Tibial artery (tissue), 4 donors: ENCODE measurements at regions not wholly inside any gene's neighbourhood (a gene's known extent, or its start where the extent isn't known, plus 50 kb on each side); places are given as distances from the start of the nearest gene placed in this dataset.

Experiments used
- DNase-seq, 2 donors: peaks; one replicate each; pipeline ENCODE4 v3.0.0-alpha.2; 2019
- H3K27ac ChIP-seq, 2 donors: fragments of 200-600 bp; sonication (generic) in 1 of 2; 1 replicate in 1 of 2; 2 replicates in 1 of 2; pipeline ENCODE4 v1.5.1; 2018 to 2019; ENCODE audit warnings: mild to moderate bottlenecking in 1 of 2
- H3K27me3 ChIP-seq, 2 donors: fragments of 200-600 bp; sonication (generic) in 1 of 2; one replicate each; pipeline versions ENCODE4 v1.5.1 to v1.6.0; 2016 to 2019
- H3K36me3 ChIP-seq, 3 donors: fragments of 200-600 bp; sonication (generic) in 2 of 3; one replicate each; pipeline ENCODE4 v1.5.1; 2016 to 2019; ENCODE audit warnings: mild to moderate bottlenecking in 2 of 3
- H3K4me1 ChIP-seq, 4 donors: fragments of 200-600 bp; sonication (generic) in 2 of 4; 1 replicate in 3 of 4; 2 replicates in 1 of 4; pipeline ENCODE4 v1.5.1; 2016 to 2019
- H3K4me3 ChIP-seq, 2 donors: fragments of 200-600 bp; sonication (generic) in 1 of 2; 1 replicate in 1 of 2; 2 replicates in 1 of 2; pipeline ENCODE4 v1.5.1; 2018 to 2019; ENCODE audit warnings: mild to moderate bottlenecking in 2 of 2
- H3K9me3 ChIP-seq, 3 donors: fragments of 200-600 bp; sonication (generic) in 1 of 3; one replicate each; pipeline ENCODE4 v1.5.1; 2016 to 2019
- intact Hi-C: fragments of 100-400 bp; cut with DNase I; formaldehyde crosslinking; loops from one replicate; pipeline ENCODE4 v1.15.0; 2023; ENCODE audit warnings: low total_unique reads
- TF ChIP-seq, protein P1 (sequence below), 2 experiments: fragments of 200-600 bp in 1 of 2; fragments of 450-650 bp in 1 of 2; IDR thresholded peaks; one replicate each; pipeline ENCODE4 v1.5.1; 2017 to 2019; ENCODE audit warnings: antibody characterized with exemption in 2 of 2, mild to moderate bottlenecking in 1 of 2, moderate library complexity in 1 of 2

DNA sequence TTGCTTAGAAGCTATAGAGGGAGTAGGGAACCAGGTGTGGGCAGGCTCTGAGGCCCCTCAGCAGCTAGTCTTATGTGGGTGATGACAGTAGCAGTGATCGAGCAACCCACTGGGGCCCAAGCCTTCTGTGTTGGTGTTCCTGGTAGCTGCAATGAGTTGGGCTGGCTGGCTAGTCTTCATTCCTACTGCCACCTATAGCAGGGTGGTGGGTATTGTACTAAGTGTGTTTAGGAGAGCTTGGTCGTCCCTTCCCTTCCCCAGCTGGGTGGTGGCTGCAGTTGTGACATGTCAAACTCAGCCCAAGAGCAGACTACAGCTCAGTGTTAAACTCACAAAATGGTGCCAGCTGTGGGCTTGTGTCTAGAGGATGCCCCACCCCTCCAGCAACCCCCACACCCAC lies 486.1 kb upstream of the UBE2E3 start:
- no peaks in the 10 kb centered on the region for H3K36me3 ChIP-seq
- no peak for DNase-seq
- intact Hi-C loops = no loop called here

DNA sequence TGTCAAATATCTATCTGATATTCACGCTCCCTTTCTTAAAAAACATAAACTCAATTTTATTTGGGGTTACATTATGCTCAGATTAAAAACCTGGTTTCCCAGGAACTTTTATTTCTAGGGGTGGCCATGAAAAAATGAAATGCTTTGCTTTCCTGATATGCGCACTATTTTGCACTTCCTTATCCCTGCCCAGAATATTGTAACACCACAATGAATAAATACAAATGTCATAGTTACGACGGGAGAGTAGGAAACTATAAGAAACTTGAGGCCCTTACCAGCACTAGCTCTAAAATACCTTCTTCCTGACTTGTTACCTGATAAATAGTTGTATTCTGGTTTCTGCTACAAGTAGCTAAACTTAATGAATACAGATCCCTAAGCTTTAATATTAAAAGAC lies 475.6 kb upstream of the CWC22 start:
- Histone ChIP-seq H3K36me3 (no peaks in the 10 kb centered on the region), H3K9me3 (no peaks in the 10 kb centered on the region), H3K4me3 (no peak overlapping the region), H3K27ac (no peak overlapping the region), H3K4me1 (no peaks in the 10 kb centered on the region), H3K27me3 (no peaks in the 10 kb centered on the region)
- TF ChIP-seq, protein P1, sequence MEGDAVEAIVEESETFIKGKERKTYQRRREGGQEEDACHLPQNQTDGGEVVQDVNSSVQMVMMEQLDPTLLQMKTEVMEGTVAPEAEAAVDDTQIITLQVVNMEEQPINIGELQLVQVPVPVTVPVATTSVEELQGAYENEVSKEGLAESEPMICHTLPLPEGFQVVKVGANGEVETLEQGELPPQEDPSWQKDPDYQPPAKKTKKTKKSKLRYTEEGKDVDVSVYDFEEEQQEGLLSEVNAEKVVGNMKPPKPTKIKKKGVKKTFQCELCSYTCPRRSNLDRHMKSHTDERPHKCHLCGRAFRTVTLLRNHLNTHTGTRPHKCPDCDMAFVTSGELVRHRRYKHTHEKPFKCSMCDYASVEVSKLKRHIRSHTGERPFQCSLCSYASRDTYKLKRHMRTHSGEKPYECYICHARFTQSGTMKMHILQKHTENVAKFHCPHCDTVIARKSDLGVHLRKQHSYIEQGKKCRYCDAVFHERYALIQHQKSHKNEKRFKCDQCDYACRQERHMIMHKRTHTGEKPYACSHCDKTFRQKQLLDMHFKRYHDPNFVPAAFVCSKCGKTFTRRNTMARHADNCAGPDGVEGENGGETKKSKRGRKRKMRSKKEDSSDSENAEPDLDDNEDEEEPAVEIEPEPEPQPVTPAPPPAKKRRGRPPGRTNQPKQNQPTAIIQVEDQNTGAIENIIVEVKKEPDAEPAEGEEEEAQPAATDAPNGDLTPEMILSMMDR (IDR thresholded peaks at IDR 0.05) = no peak
- no peak for DNase-seq
- intact Hi-C loops = no loop called here

More for the DNA sequence above, 486.1 kb upstream of the UBE2E3 start:
- Histone ChIP-seq H3K9me3 (no peaks in the 10 kb centered on the region), H3K4me3 (no peak overlapping the region), H3K27me3 (no peaks in the 10 kb centered on the region), H3K27ac (no peak overlapping the region), H3K4me1 (no peaks in the 10 kb centered on the region)
- TF ChIP-seq, protein P1 (IDR thresholded peaks at IDR 0.05) = no peak

DNA sequence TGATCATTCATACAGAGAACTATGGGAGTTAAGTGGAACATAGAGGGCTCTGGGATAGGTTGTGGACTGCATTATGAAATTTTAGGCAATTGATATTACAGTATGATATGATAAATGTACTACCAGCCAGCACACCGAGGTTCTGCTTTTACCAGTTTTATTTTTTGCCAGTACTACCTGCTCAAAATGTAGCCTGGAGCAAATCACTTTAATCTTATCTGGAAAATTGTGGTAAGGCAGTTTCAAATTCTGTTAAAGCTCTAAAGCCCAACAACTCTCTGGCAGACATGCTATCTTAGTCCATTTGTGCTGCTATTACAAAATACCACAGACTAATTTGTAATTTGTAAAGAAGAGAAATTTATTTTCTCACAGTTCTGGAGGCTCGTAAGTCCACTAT lies 474.9 kb upstream of the CWC22 start:
- Histone ChIP-seq H3K36me3 (no peaks in the 10 kb centered on the region), H3K27ac (no peak overlapping the region), H3K4me1 (no peaks in the 10 kb centered on the region), H3K4me3 (no peak overlapping the region), H3K9me3 (no peaks in the 10 kb centered on the region), H3K27me3 (no peaks in the 10 kb centered on the region)
- no peak for DNase-seq
- TF ChIP-seq, protein P1 (IDR thresholded peaks at IDR 0.05) = no peak
- intact Hi-C loops = no loop called here

DNA sequence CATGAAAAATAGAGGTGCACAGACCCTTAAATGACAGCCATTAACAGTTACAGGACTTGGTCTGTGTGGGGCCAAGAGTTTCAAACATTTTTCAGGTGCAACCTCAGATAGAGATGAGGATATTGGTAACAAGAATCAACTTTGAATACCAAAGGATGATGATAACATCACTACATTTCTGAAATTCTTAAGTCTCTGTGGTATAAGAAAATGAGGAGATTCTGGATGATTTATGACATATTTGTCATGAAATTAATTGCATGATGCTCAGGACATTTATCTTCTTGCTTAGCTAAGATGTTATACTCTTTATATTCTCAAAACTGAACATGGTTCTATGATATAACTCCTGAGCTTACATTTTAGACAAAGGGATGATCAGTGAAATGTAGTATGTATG lies 471.8 kb upstream of the CWC22 start:
- no peak overlapping the region for H3K4me3 ChIP-seq
- TF ChIP-seq, protein P1 (IDR thresholded peaks at IDR 0.05) = no peak
- intact Hi-C loops = no loop called here
- no peaks in the 10 kb centered on the region for H3K4me1 ChIP-seq
- H3K9me3 ChIP-seq = no peaks in the 10 kb centered on the region
- H3K27ac ChIP-seq = no peak overlapping the region
- DNase-seq = no peak
- H3K36me3 ChIP-seq = no peaks in the 10 kb centered on the region
- H3K27me3 ChIP-seq = no peaks in the 10 kb centered on the region

DNA sequence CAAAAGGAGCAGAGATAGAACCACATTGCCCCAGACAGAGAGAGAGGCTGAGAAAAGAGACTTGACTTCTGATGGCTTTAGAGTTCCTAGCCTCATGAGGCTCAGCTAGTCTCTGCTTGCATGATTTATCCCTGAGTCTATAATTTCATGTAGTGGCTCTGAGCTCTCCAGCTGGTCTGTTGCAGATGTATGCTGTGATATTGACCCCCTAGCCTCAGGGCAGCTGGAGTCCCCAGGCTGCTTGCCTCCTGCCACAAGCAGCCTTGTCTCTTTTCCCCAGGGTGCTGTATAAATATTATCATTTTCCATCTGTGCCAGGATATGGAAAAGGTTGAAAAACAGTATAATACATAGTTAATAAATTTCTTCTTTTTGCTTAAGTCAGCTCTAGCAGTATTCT lies 467.6 kb upstream of the CWC22 start:
- no peak overlapping the region for H3K27ac ChIP-seq
- no peaks in the 10 kb centered on the region for H3K27me3 ChIP-seq
- no peaks in the 10 kb centered on the region for H3K36me3 ChIP-seq
- DNase-seq = no peak
- intact Hi-C loops = no loop called here
- H3K4me3 ChIP-seq = no peak overlapping the region
- no peaks in the 10 kb centered on the region for H3K4me1 ChIP-seq
- no peaks in the 10 kb centered on the region for H3K9me3 ChIP-seq
- TF ChIP-seq, protein P1 (IDR thresholded peaks at IDR 0.05) = no peak

DNA sequence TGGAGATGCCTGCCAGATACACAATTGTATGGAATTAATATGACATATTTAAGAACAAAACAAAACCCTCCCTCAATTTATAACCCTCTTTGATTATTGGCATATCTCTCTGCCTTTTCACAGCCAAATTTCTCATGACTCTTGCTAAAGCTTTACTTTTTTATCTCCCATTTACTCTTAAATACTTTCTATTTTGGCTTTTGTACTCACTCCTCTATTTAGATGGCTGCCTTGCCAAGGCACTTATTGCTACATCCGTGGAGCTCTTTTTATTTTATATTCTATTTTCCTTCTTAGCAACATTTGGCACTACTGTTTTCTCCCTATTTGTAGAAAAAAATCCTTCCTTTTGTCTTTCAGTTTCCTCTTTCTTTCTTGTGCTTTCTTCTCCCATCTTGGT lies 466.4 kb upstream of the CWC22 start:
- Histone ChIP-seq H3K4me3 (no peak overlapping the region), H3K4me1 (no peaks in the 10 kb centered on the region), H3K36me3 (no peaks in the 10 kb centered on the region), H3K27ac (no peak overlapping the region), H3K9me3 (no peaks in the 10 kb centered on the region), H3K27me3 (no peaks in the 10 kb centered on the region)
- TF ChIP-seq, protein P1 (IDR thresholded peaks at IDR 0.05) = no peak
- intact Hi-C loops = no loop called here
- DNase-seq = no peak
